ENCODE measurements at regions not wholly inside any gene's neighbourhood (a gene's known extent, or its start where the extent isn't known, plus 50 kb on each side); places are given as distances from the start of the nearest gene placed in this dataset.

DNA sequence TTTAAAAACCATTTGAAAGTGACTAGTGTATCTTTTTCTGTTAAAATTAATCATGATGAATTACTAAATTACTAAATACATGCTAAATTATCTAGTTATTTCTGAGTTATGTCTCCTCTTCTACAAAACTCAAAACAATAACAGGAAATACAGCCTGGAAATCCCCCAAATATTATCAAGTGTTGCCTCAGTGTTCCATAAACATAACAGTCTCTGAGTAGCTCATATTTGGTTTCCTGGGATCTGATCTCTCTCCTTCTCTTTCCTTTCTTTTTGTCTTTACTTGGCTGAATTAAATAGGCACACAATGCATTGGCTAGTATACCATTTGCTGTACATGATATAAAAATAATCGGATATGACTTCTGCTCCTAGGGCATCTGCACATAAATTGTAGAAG is 277.6 kb upstream of the IGFBP3 start:
- intact Hi-C loops (cut with DNase I) = no loop called here
- no peaks in the 10 kb centered on the region for H3K36me3 ChIP-seq
- no peak overlapping the region for H3K27ac ChIP-seq
- no peak overlapping the region for H3K4me3 ChIP-seq
- no peak for DNase-seq (ENCODE audit: extremely low spot score in 2 of 2)
- H3K4me1 ChIP-seq = no peaks in the 10 kb centered on the region
- H3K9me3 ChIP-seq = no peaks in the 10 kb centered on the region
- no peaks in the 10 kb centered on the region for H3K27me3 ChIP-seq
- TF ChIP-seq POLR2A (IDR thresholded peaks at IDR 0.05) (no peak), POLR2AphosphoS5 (IDR thresholded peaks at IDR 0.05; ENCODE audit: insufficient read depth in 1 of 2, low read depth in 1 of 2) (no peak)
- TF ChIP-seq, protein P1, sequence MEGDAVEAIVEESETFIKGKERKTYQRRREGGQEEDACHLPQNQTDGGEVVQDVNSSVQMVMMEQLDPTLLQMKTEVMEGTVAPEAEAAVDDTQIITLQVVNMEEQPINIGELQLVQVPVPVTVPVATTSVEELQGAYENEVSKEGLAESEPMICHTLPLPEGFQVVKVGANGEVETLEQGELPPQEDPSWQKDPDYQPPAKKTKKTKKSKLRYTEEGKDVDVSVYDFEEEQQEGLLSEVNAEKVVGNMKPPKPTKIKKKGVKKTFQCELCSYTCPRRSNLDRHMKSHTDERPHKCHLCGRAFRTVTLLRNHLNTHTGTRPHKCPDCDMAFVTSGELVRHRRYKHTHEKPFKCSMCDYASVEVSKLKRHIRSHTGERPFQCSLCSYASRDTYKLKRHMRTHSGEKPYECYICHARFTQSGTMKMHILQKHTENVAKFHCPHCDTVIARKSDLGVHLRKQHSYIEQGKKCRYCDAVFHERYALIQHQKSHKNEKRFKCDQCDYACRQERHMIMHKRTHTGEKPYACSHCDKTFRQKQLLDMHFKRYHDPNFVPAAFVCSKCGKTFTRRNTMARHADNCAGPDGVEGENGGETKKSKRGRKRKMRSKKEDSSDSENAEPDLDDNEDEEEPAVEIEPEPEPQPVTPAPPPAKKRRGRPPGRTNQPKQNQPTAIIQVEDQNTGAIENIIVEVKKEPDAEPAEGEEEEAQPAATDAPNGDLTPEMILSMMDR (IDR thresholded peaks at IDR 0.05) = no peak

DNA sequence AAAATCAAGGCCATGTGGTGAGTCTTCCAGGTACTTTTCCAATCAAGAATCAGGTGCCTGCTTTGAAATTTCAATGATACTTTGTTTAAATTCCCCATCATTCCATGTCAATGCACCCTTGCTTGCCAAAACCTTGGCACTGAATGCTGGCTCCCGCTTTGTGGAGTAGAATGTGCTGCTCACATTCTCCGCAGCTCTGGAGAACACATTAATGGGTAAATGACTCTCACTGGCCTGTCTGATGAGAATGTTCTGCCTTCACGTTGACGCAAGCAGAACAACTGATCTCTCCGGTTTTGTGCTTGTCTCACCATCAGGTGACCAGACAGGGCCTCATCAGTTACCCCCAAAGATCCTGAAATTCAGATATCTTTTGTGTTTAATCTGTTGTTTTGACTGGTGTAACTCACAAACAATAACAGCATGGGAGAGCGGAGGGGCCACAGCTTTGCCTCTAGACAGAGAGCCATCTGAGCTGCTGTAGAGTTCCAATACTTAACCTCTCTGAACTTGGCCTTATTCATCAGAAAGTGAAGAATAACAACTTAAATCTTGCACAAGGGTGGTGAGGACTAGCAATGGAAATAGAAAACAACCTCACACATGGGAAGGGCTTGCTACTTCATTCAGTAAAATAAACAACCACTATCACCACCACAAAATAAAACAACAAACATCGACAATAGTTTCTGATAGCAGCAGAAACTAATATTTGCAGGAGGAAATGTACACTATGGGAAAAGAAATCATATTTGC is 276.9 kb upstream of the IGFBP3 start:
- Histone ChIP-seq H3K4me1 (no peaks in the 10 kb centered on the region), H3K27ac (no peak overlapping the region), H3K4me3 (no peak overlapping the region), H3K9me3 (no peaks in the 10 kb centered on the region), H3K27me3 (no peaks in the 10 kb centered on the region), H3K36me3 (no peaks in the 10 kb centered on the region)
- TF ChIP-seq, protein P1 (IDR thresholded peaks at IDR 0.05) = no peak
- TF ChIP-seq POLR2A (IDR thresholded peaks at IDR 0.05) = no peak
- TF ChIP-seq POLR2AphosphoS5 (IDR thresholded peaks at IDR 0.05; ENCODE audit: insufficient read depth in 1 of 2, low read depth in 1 of 2) = no peak
- DNase-seq (ENCODE audit: extremely low spot score in 2 of 2) = no peak
- intact Hi-C loops (cut with DNase I) = no loop called here

DNA sequence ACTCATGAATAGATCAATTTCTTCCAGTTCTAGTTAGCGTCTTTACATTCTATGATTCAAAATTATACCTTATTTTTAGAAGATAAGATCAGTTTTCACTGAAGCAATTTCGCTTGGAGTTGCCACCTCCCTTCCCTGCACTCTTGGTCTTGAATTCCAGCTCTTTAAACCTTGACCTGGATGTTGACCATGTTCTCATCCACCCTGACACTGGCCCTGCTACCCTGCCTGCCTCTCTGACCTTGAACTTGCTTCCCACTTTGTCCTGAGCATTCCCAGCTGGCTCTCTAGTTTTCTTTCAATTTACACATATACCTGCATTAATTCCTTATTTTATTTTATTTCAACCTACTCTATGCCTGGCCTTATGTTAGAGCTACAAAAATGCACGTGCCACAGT is 274.9 kb upstream of the IGFBP3 start:
- intact Hi-C loops (cut with DNase I) = no loop called here
- TF ChIP-seq, protein P1 (IDR thresholded peaks at IDR 0.05) = no peak
- TF ChIP-seq POLR2A (IDR thresholded peaks at IDR 0.05) (no peak), POLR2AphosphoS5 (IDR thresholded peaks at IDR 0.05; ENCODE audit: insufficient read depth in 1 of 2, low read depth in 1 of 2) (no peak)
- no peak for DNase-seq (ENCODE audit: extremely low spot score in 2 of 2)
- H3K4me1 ChIP-seq = no peaks in the 10 kb centered on the region
- H3K36me3 ChIP-seq = no peaks in the 10 kb centered on the region
- H3K27ac ChIP-seq = no peak overlapping the region
- no peaks in the 10 kb centered on the region for H3K27me3 ChIP-seq
- H3K9me3 ChIP-seq = no peaks in the 10 kb centered on the region
- no peak overlapping the region for H3K4me3 ChIP-seq

DNA sequence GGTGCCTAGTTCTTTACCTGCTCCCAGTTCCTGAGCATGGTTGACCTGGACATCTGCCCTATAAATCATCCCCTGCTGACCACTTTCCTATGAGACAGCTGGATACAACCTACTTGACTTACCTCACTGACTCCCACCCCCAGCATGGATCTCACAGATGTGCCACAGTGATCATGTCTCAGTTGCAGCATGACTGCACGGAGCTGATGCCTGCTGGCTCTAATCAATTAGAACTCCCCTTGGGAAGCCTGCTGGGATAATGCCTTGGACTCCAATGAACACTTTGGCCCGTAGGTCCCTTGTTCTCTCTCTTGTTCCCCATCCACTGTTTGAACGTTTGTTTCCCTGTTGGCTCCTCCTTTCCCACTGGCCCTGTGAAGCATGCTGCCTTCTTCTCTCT is 271.2 kb upstream of the IGFBP3 start:
- Histone ChIP-seq H3K36me3 (no peaks in the 10 kb centered on the region), H3K27ac (no peak overlapping the region), H3K4me1 (no peaks in the 10 kb centered on the region), H3K27me3 (no peaks in the 10 kb centered on the region), H3K4me3 (no peak overlapping the region), H3K9me3 (no peaks in the 10 kb centered on the region)
- peak in 1 of 2 donors; percentile 49 for DNase-seq (ENCODE audit: extremely low spot score in 2 of 2)
- intact Hi-C loops (cut with DNase I) = no loop called here
- TF ChIP-seq, protein P1 (IDR thresholded peaks at IDR 0.05) = no peak
- no peak for TF ChIP-seq POLR2A (IDR thresholded peaks at IDR 0.05)
- no peak for TF ChIP-seq POLR2AphosphoS5 (IDR thresholded peaks at IDR 0.05; ENCODE audit: insufficient read depth in 1 of 2, low read depth in 1 of 2)

DNA sequence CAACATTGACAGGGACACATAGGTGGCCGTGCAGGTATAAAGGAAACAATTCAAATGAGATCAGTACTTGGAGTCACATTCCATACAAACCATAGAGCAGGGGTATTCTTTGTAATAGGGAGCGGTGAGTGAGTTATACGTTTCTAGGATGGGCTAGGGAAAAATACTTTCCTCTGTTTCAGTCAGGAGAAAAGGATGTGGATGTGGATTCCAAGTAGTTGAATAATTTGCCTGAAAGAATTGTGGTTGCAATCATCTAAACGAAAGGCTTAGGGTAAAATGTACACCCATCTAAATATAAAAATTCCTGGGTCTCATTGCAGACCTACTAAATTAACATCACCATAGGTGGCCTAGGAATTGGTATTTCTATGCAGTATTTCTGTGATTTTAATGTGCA is 270.7 kb upstream of the IGFBP3 start:
- Histone ChIP-seq H3K4me3 (no peak overlapping the region), H3K9me3 (no peaks in the 10 kb centered on the region), H3K36me3 (no peaks in the 10 kb centered on the region), H3K27ac (no peak overlapping the region), H3K4me1 (no peaks in the 10 kb centered on the region), H3K27me3 (no peaks in the 10 kb centered on the region)
- no peak for TF ChIP-seq POLR2AphosphoS5 (IDR thresholded peaks at IDR 0.05; ENCODE audit: insufficient read depth in 1 of 2, low read depth in 1 of 2)
- TF ChIP-seq POLR2A (IDR thresholded peaks at IDR 0.05) = no peak
- TF ChIP-seq, protein P1 (IDR thresholded peaks at IDR 0.05) = no peak
- intact Hi-C loops (cut with DNase I) = no loop called here
- no peak for DNase-seq (ENCODE audit: extremely low spot score in 2 of 2)
